ENCODE measurements at regions not wholly inside any gene's neighbourhood (a gene's known extent, or its start where the extent isn't known, plus 50 kb on each side); places are given as distances from the start of the nearest gene placed in this dataset.

- peak; percentile 11 for ATAC-seq (ENCODE audit: insufficient read depth, low FRiP score)
- Histone ChIP-seq H3K27ac (ENCODE audit: low read depth in 1 of 2, low read length in 1 of 2) (no peak overlapping the region), H3K27me3 (ENCODE audit: control insufficient read depth in 3 of 3, insufficient read depth in 3 of 3, low read length in 2 of 3) (no peaks in the 10 kb centered on the region), H3K4me3 (no peak overlapping the region), H3K9ac (ENCODE audit: insufficient read depth in 1 of 2, low read length in 2 of 2) (no peak overlapping the region), H3K36me3 (ENCODE audit: control insufficient read depth in 4 of 4, insufficient read depth in 4 of 4, low read length in 4 of 4) (no peaks in the 10 kb centered on the region), H3K9me3 (ENCODE audit: control insufficient read depth in 4 of 4, insufficient read depth in 3 of 4, low read length in 3 of 4) (no peaks in the 10 kb centered on the region), H3K4me1 (ENCODE audit: control insufficient read depth in 5 of 5, insufficient read depth in 5 of 5, low read length in 5 of 5) (peaks cover 0 to 6% (median 0%) of the 10 kb centered on the region in 5 donors)
- no peak for DNase-seq
- WGBS, 2 donors, result 91 to 95% methylated on average over 7 of the region's 7 CpGs
- TF ChIP-seq CTCF (IDR thresholded peaks at IDR 0.05; ENCODE audit: control extremely low read depth, extremely low read depth), result no peak
These were observed 50.2 kb upstream of the SLC35C1 start for GRCh38 chr11:45754741-45755140.

- TF ChIP-seq CTCF (IDR thresholded peaks at IDR 0.05; ENCODE audit: control extremely low read depth, extremely low read depth), result no peak
- Histone ChIP-seq H3K4me3 (no peak overlapping the region), H3K36me3 (ENCODE audit: control insufficient read depth in 4 of 4, insufficient read depth in 4 of 4, low read length in 4 of 4) (no peaks in the 10 kb centered on the region), H3K9ac (ENCODE audit: insufficient read depth in 1 of 2, low read length in 2 of 2) (no peak overlapping the region), H3K4me1 (ENCODE audit: control insufficient read depth in 5 of 5, insufficient read depth in 5 of 5, low read length in 5 of 5) (peaks cover 0 to 6% (median 0%) of the 10 kb centered on the region in 5 donors), H3K27me3 (ENCODE audit: control insufficient read depth in 3 of 3, insufficient read depth in 3 of 3, low read length in 2 of 3) (no peaks in the 10 kb centered on the region), H3K27ac (ENCODE audit: low read depth in 1 of 2, low read length in 1 of 2) (no peak overlapping the region), H3K9me3 (ENCODE audit: control insufficient read depth in 4 of 4, insufficient read depth in 3 of 4, low read length in 3 of 4) (no peaks in the 10 kb centered on the region)
- ATAC-seq (ENCODE audit: insufficient read depth, low FRiP score) (no peak), DNase-seq (no peak)
- WGBS, 2 donors, result 64 to 75% methylated on average over 8 of the region's 8 CpGs
These were observed 50.7 kb upstream of the SLC35C1 start for GRCh38 chr11:45754261-45754709.

GRCh38 chr11:45752106-45752505, 52.8 kb upstream of the SLC35C1 start:
- H3K9me3 ChIP-seq (ENCODE audit: control insufficient read depth in 4 of 4, insufficient read depth in 3 of 4, low read length in 3 of 4), result no peaks in the 10 kb centered on the region
- WGBS, 2 donors, result 91 to 92% methylated on average over 11 of the region's 11 CpGs
- no peaks in the 10 kb centered on the region for H3K27me3 ChIP-seq (ENCODE audit: control insufficient read depth in 3 of 3, insufficient read depth in 3 of 3, low read length in 2 of 3)
- peaks cover 0 to 6% (median 0%) of the 10 kb centered on the region in 5 donors for H3K4me1 ChIP-seq (ENCODE audit: control insufficient read depth in 5 of 5, insufficient read depth in 5 of 5, low read length in 5 of 5)
- H3K27ac ChIP-seq (ENCODE audit: low read depth in 1 of 2, low read length in 1 of 2), result no peak overlapping the region
- H3K9ac ChIP-seq (ENCODE audit: insufficient read depth in 1 of 2, low read length in 2 of 2), result no peak overlapping the region
- no peaks in the 10 kb centered on the region for H3K36me3 ChIP-seq (ENCODE audit: control insufficient read depth in 4 of 4, insufficient read depth in 4 of 4, low read length in 4 of 4)
- DNase-seq, result no peak
- no peak for TF ChIP-seq CTCF (IDR thresholded peaks at IDR 0.05; ENCODE audit: control extremely low read depth, extremely low read depth)
- no peak for ATAC-seq (ENCODE audit: insufficient read depth, low FRiP score)
- no peak overlapping the region for H3K4me3 ChIP-seq

GRCh38 chr11:45751430-45751829, 53.5 kb upstream of the SLC35C1 start:
- WGBS, 2 donors, result 61 to 70% methylated on average over 7 of the region's 7 CpGs
- Histone ChIP-seq H3K27me3 (ENCODE audit: control insufficient read depth in 3 of 3, insufficient read depth in 3 of 3, low read length in 2 of 3) (no peaks in the 10 kb centered on the region), H3K4me3 (no peak overlapping the region), H3K36me3 (ENCODE audit: control insufficient read depth in 4 of 4, insufficient read depth in 4 of 4, low read length in 4 of 4) (no peaks in the 10 kb centered on the region), H3K9ac (ENCODE audit: insufficient read depth in 1 of 2, low read length in 2 of 2) (no peak overlapping the region), H3K4me1 (ENCODE audit: control insufficient read depth in 5 of 5, insufficient read depth in 5 of 5, low read length in 5 of 5) (peaks cover 0 to 6% (median 0%) of the 10 kb centered on the region in 5 donors), H3K27ac (ENCODE audit: low read depth in 1 of 2, low read length in 1 of 2) (no peak overlapping the region), H3K9me3 (ENCODE audit: control insufficient read depth in 4 of 4, insufficient read depth in 3 of 4, low read length in 3 of 4) (no peaks in the 10 kb centered on the region)
- no peak for DNase-seq
- no peak for TF ChIP-seq CTCF (IDR thresholded peaks at IDR 0.05; ENCODE audit: control extremely low read depth, extremely low read depth)
- no peak for ATAC-seq (ENCODE audit: insufficient read depth, low FRiP score)
